Thyroid gland (tissue), 4 donors: ENCODE measurements at regions not wholly inside any gene's neighbourhood (a gene's known extent, or its start where the extent isn't known, plus 50 kb on each side); places are given as distances from the start of the nearest gene placed in this dataset.

ENCODE experiments used
- DNase-seq, 2 donors: peaks; one replicate each; pipeline ENCODE4 v3.0.0-alpha.2; 2019
- H3K27ac ChIP-seq, 3 donors: fragments of 200-600 bp; sonication (generic); 1 replicate in 2 of 3; 2 replicates in 1 of 3; pipeline ENCODE4 v1.5.1; 2016 to 2019; ENCODE audit warnings: mild to moderate bottlenecking in 1 of 3, moderate library complexity in 1 of 3
- H3K27me3 ChIP-seq: fragments of 200-600 bp; sonication (generic); one replicate; pipeline ENCODE4 v1.5.1; 2019
- H3K36me3 ChIP-seq, 2 donors: fragments of 200-600 bp; sonication (generic); one replicate each; pipeline ENCODE4 v1.5.1; 2016 to 2019
- H3K4me1 ChIP-seq, 2 donors: fragments of 200-600 bp; sonication (generic); one replicate each; pipeline ENCODE4 v1.5.1; 2017 to 2019
- H3K4me3 ChIP-seq, 3 donors: fragments of 200-600 bp; sonication (generic); replicated peaks in 1 of 3; 1 replicate in 2 of 3; 2 replicates in 1 of 3; pipeline ENCODE4 v1.5.1; 2016; ENCODE audit warnings: mild to moderate bottlenecking in 1 of 3
- H3K9me3 ChIP-seq: fragments of 200-600 bp; sonication (generic); one replicate; pipeline ENCODE4 v1.5.1; 2017
- POLR2A ChIP-seq, 2 donors: fragments of 450-650 bp; IDR thresholded peaks; one replicate each; pipeline ENCODE4 v1.6.1; 2017; ENCODE audit warnings: antibody characterized with exemption in 2 of 2, mild to moderate bottlenecking in 2 of 2, moderate library complexity in 1 of 2
- WGBS, 2 donors: methylation state at CpG; one replicate each; pipeline ENCODE4 v1.1.5; 2017; 5-methylcytosine and 5-hydroxymethylcytosine counted together
- intact Hi-C: fragments of 100-400 bp; cut with DNase I; formaldehyde crosslinking; loops from one replicate; pipeline ENCODE4 v1.15.1; 2023
- TF ChIP-seq, protein P1 (sequence below), 6 experiments: fragments of 200-600 bp in 3 of 6; fragments of 450-650 bp in 3 of 6; sonication (generic) in 3 of 6; IDR thresholded peaks; one replicate each; pipeline ENCODE4 v1.5.1; 2016 to 2019; ENCODE audit warnings: antibody characterized with exemption in 6 of 6, mild to moderate bottlenecking in 2 of 6, inconsistent platforms in 1 of 6, moderate library complexity in 1 of 6

DNA sequence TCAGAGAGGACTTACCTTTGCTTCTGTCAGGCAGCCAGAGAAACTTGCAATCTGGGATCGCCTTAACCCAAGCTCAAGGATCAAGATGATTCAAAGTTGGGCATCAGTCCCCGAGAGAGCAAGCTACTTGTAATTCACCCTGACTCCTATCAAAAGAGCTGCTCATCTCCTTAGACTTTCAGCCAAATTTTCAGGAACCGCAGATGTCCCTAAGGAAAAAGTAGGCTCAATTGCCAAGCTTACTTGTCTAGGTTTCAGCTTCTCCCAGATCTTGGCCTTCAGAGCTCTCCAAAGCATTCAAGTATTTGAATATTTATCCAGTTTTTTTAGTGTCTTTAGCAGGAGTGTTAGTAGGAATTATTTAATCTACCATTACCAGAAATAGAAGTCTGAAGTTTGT lies 434.1 kb upstream of the MMS22L start:
- no peak for DNase-seq
- WGBS, 2 donors, result 70 to 79% methylated on average over 3 of the region's 3 CpGs

DNA sequence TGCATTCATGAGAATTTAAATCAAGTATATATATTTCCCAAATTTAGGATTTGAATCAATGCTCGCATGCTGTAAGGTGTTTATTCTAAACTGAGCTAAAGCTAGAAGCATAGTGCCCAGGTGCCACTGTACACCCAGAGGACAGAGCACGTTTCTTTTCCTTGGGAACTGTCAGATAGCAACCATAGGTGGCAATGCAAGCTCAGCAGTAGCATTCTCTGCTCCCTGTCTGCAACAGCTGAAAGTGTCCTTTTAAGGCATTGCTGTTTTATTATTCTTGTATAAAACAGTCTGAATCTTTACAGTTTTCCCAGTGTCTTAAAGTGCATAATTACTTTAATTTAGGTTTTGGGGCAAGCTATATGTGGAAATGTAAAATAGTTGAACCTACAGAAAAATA lies 443.4 kb upstream of the MMS22L start:
- no peaks in the 10 kb centered on the region for H3K4me1 ChIP-seq
- 46 to 53% methylated on average over 2 of the region's 2 CpGs for WGBS, 2 donors
- no peak for TF ChIP-seq POLR2A (IDR thresholded peaks at IDR 0.05)
- TF ChIP-seq, protein P1, sequence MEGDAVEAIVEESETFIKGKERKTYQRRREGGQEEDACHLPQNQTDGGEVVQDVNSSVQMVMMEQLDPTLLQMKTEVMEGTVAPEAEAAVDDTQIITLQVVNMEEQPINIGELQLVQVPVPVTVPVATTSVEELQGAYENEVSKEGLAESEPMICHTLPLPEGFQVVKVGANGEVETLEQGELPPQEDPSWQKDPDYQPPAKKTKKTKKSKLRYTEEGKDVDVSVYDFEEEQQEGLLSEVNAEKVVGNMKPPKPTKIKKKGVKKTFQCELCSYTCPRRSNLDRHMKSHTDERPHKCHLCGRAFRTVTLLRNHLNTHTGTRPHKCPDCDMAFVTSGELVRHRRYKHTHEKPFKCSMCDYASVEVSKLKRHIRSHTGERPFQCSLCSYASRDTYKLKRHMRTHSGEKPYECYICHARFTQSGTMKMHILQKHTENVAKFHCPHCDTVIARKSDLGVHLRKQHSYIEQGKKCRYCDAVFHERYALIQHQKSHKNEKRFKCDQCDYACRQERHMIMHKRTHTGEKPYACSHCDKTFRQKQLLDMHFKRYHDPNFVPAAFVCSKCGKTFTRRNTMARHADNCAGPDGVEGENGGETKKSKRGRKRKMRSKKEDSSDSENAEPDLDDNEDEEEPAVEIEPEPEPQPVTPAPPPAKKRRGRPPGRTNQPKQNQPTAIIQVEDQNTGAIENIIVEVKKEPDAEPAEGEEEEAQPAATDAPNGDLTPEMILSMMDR (IDR thresholded peaks at IDR 0.05), result no peak

More for the DNA sequence above, 434.1 kb upstream of the MMS22L start:
- TF ChIP-seq, protein P1 (IDR thresholded peaks at IDR 0.05), result no peak
- TF ChIP-seq POLR2A (IDR thresholded peaks at IDR 0.05), result no peak
- Histone ChIP-seq H3K9me3 (no peaks in the 10 kb centered on the region), H3K4me3 (no peak overlapping the region), H3K4me1 (no peaks in the 10 kb centered on the region), H3K36me3 (no peaks in the 10 kb centered on the region), H3K27me3 (no peaks in the 10 kb centered on the region), H3K27ac (no peak overlapping the region)
- intact Hi-C loops, result no loop called here

DNA sequence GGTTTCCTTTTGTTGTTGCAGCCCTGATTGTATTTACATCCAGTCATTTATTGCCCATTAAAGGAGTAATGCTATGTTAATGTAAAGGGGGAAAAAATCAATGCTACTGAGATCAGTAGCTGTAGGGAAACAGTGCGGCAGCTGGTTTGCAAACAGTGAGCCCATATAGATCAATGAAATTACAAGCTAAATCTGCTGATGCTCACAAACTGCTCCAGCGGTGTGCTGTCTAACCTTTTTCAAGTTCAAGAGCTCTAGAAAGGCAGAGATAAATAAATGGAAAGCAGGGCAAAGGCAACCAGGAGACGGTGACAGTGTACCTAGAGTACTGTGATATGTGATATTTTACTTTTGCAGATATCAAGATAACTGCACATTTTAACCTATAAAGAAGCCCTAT lies 449.0 kb upstream of the MMS22L start:
- H3K4me1 ChIP-seq, result no peaks in the 10 kb centered on the region
- H3K36me3 ChIP-seq, result no peaks in the 10 kb centered on the region
- H3K9me3 ChIP-seq, result no peaks in the 10 kb centered on the region
- TF ChIP-seq, protein P1 (IDR thresholded peaks at IDR 0.05), result no peak
- TF ChIP-seq POLR2A (IDR thresholded peaks at IDR 0.05), result no peak
- no peak overlapping the region for H3K4me3 ChIP-seq
- H3K27me3 ChIP-seq, result no peaks in the 10 kb centered on the region
- no peak for DNase-seq
- WGBS, 2 donors, result 58 to 63% methylated on average over 3 of the region's 3 CpGs
- intact Hi-C loops, result no loop called here
- no peak overlapping the region for H3K27ac ChIP-seq

More for the DNA sequence above, 443.4 kb upstream of the MMS22L start:
- Histone ChIP-seq H3K4me3 (no peak overlapping the region), H3K27me3 (no peaks in the 10 kb centered on the region), H3K9me3 (no peaks in the 10 kb centered on the region), H3K36me3 (no peaks in the 10 kb centered on the region), H3K27ac (no peak overlapping the region)
- no peak for DNase-seq
- intact Hi-C loops, result no loop called here

DNA sequence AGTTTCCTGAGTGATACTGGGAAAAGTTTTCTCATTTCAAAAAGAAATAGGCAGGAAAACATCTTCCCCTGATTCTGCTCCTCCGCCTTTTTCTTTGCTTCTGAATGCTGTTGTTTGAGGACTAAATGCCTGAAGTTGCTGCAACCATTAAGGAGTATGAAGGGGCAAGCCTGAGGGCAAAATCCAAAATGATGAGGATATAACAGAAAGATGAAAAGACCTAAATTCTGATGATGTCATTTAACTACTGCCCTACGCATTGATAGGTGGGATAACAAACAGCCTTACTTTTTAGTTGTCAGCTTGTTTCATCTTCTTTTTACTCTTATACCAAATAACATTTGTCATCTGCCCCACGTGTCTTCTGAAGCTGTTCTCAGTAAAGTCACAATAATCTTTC lies 474.6 kb upstream of the MMS22L start:
- H3K4me3 ChIP-seq, result no peak overlapping the region
- no peaks in the 10 kb centered on the region for H3K9me3 ChIP-seq
- DNase-seq, result no peak
- H3K36me3 ChIP-seq, result no peaks in the 10 kb centered on the region
- H3K27ac ChIP-seq, result no peak overlapping the region
- no peaks in the 10 kb centered on the region for H3K27me3 ChIP-seq
- TF ChIP-seq, protein P1 (IDR thresholded peaks at IDR 0.05), result no peak
- TF ChIP-seq POLR2A (IDR thresholded peaks at IDR 0.05), result no peak
- no peaks in the 10 kb centered on the region for H3K4me1 ChIP-seq
- intact Hi-C loops, result no loop called here
- WGBS, 2 donors, result 68% methylated on average over 3 of the region's 3 CpGs

DNA sequence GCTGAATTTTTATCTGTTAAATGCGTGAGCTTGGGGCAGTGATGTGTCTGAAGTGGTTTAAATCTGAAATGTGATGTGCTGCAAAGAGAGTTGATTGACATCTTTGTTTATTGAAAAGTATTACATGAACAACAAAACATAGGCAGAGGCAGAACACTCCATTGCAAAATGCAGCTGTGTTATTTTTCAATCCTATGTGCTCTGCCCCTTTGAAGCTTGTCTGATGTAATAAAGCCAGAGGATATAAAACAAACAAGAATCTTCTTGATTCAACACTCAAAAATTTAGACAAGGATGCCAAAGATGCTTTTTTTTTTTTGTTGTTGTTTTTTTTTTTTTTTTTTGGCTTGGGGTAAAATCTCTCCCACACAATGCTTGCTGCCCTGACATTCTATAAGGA lies 482.4 kb upstream of the MMS22L start:
- 78 to 81% methylated on average over 1 of the region's 1 CpG for WGBS, 2 donors
- H3K27me3 ChIP-seq, result no peaks in the 10 kb centered on the region
- no peaks in the 10 kb centered on the region for H3K4me1 ChIP-seq
- no peaks in the 10 kb centered on the region for H3K9me3 ChIP-seq
- H3K27ac ChIP-seq, result no peak overlapping the region
- no peak for TF ChIP-seq POLR2A (IDR thresholded peaks at IDR 0.05)
- TF ChIP-seq, protein P1 (IDR thresholded peaks at IDR 0.05), result no peak
- H3K4me3 ChIP-seq, result no peak overlapping the region
- intact Hi-C loops, result no loop called here
- no peaks in the 10 kb centered on the region for H3K36me3 ChIP-seq
- DNase-seq, result no peak
